Sigmoid colon (tissue), 4 donors: ENCODE measurements at regions not wholly inside any gene's neighbourhood (a gene's known extent, or its start where the extent isn't known, plus 50 kb on each side); places are given as distances from the start of the nearest gene placed in this dataset.

Source experiments
- CTCF ChIP-seq, 4 experiments: fragments of 450-650 bp in 3 of 4; fragments of 200-600 bp in 1 of 4; IDR thresholded peaks; one replicate each; pipeline ENCODE4 v1.5.1; 2016 to 2019; ENCODE audit warnings: antibody characterized with exemption in 4 of 4, mild to moderate bottlenecking in 3 of 4, moderate library complexity in 2 of 4
- EP300 ChIP-seq, 4 donors: sonication (generic); formaldehyde crosslinking; IDR thresholded peaks; one replicate each; pipeline ENCODE4 v1.6.1; 2017; ENCODE audit warnings: antibody characterized with exemption in 4 of 4
- POLR2A ChIP-seq, 2 donors: fragments of 450-650 bp; IDR thresholded peaks; one replicate each; pipeline ENCODE4 v1.6.1; 2016; ENCODE audit warnings: antibody characterized with exemption in 2 of 2, mild to moderate bottlenecking in 2 of 2, moderate library complexity in 2 of 2
- POLR2AphosphoS5 ChIP-seq, 4 donors: sonication (generic); formaldehyde crosslinking; IDR thresholded peaks; one replicate each; pipeline ENCODE4 v1.6.1; 2017; ENCODE audit warnings: antibody characterized with exemption in 4 of 4

GRCh38 chr9:115492869-115493268 lies 374.9 kb upstream of the TNC start:
- TF ChIP-seq CTCF (IDR thresholded peaks at IDR 0.05) (no peak), POLR2A (IDR thresholded peaks at IDR 0.05) (no peak), POLR2AphosphoS5 (IDR thresholded peaks at IDR 0.05) (no peak), EP300 (IDR thresholded peaks at IDR 0.05) (no peak)
